HCT116 (cell line): ENCODE measurements at regions not wholly inside any gene's neighbourhood (a gene's known extent, or its start where the extent isn't known, plus 50 kb on each side); places are given as distances from the start of the nearest gene placed in this dataset.

Experiments
- ATAC-seq: fragments of 200-7000 bp; cut with Tn5 transposase; 2 replicates; pipeline ENCODE4 v1.9.1; 2020; ENCODE audit warnings: mild to moderate bottlenecking, moderate library complexity
- BruUV-seq: library from RNA; stranded (reverse); fragments of 400-500 nt; replicated peaks from 2 replicates; lab custom pipeline; 2021; lab: Mats Ljungman, UMichigan
- CTCF ChIA-PET: fragments of 300-600 bp; sonication (Branson Sonifier 250); formaldehyde crosslinking; loops from one replicate; lab custom pipeline; 2021; ENCODE audit warnings: antibody characterized with exemption; lab: Charles Lee
- POLR2A ChIA-PET: fragments of 300-600, 350-600 bp; sonication (Branson Sonifier 250); formaldehyde crosslinking; loops from one replicate; lab custom pipeline; 2021; ENCODE audit warnings: antibody characterized with exemption; lab: Charles Lee
- RAD21 ChIA-PET, 2 experiments: fragments of 300-600 bp; sonication (Branson Sonifier 250); formaldehyde crosslinking; loops; one replicate each; lab custom pipeline; 2023; ENCODE audit warnings: low total read pairs in 2 of 2; ENCODE audit not compliant: uncharacterized antibody in 2 of 2, unreplicated experiment in 2 of 2, low non-redundant PET in 1 of 2; lab: Charles Lee
- DNase-seq: peaks from one replicate; pipeline ENCODE4 v3.0.0-alpha.2; 2010; ENCODE audit warnings: low read depth, low spot score
- H2AFZ ChIP-seq: fragments of 200-600 bp; shearing (Covaris generic), sonication (generic); 2 replicates; pipeline ENCODE4 v1.6.1; 2017; ENCODE audit warnings: low read depth, mixed run types, mixed read lengths, antibody characterized with exemption, low read length; ENCODE audit not compliant: poor library complexity, severe bottlenecking
- H3K27ac ChIP-seq: 2 replicates; pipeline ENCODE4 v1.5.1; 2012; ENCODE audit warnings: low read depth, low read length
- H3K27me3 ChIP-seq: fragments of 200-600 bp; sonication (generic); 2 replicates; pipeline ENCODE4 v1.6.1; 2016; ENCODE audit warnings: mixed run types, low read length, mixed read lengths; ENCODE audit not compliant: insufficient read depth
- H3K36me3 ChIP-seq, 2 experiments: fragments of 200-500 bp in 1 of 2; fragments of 200-600 bp in 1 of 2; sonication (Bioruptor generic) in 1 of 2; sonication (generic) in 1 of 2; 2 replicates each; pipeline versions ENCODE4 v1.5.1 to v1.6.1; 2014 to 2016; ENCODE audit warnings: low read length in 2 of 2, inconsistent platforms in 1 of 2, mixed read lengths in 1 of 2, mixed run types in 1 of 2; ENCODE audit not compliant: insufficient read depth in 2 of 2, control insufficient read depth in 1 of 2
- H3K4me1 ChIP-seq, 2 experiments: fragments of 200-600 bp in 1 of 2; sonication (generic) in 1 of 2; 2 replicates each; pipeline versions ENCODE4 v1.5.1 to v1.6.1; 2012 to 2017; ENCODE audit warnings: low read length in 2 of 2, inconsistent platforms in 1 of 2, mild to moderate bottlenecking in 1 of 2, mixed read lengths in 1 of 2, mixed run types in 1 of 2, moderate library complexity in 1 of 2; ENCODE audit not compliant: insufficient read depth in 2 of 2, control insufficient read depth in 1 of 2
- H3K4me2 ChIP-seq: fragments of 200-600 bp; sonication (generic); 2 replicates; pipeline ENCODE4 v1.6.1; 2017; ENCODE audit warnings: mixed run types, low read length, mixed read lengths
- H3K4me3 ChIP-seq, 2 experiments: fragments of 200-600 bp in 1 of 2; sonication (generic) in 1 of 2; replicated peaks in 1 of 2; 2 replicates each; pipeline ENCODE4 v1.5.1; 2011 to 2016; ENCODE audit warnings: low read length in 2 of 2, control low read depth in 1 of 2, low read depth in 1 of 2, mild to moderate bottlenecking in 1 of 2, mixed read lengths in 1 of 2, mixed run types in 1 of 2
- H3K79me2 ChIP-seq: fragments of 200-600 bp; sonication (generic); 2 replicates; pipeline ENCODE4 v1.6.1; 2017; ENCODE audit warnings: mild to moderate bottlenecking, mixed run types, low read length, moderate library complexity, mixed read lengths; ENCODE audit not compliant: insufficient read depth
- H3K9ac ChIP-seq: fragments of 200-600 bp; sonication (generic); 2 replicates; pipeline ENCODE4 v1.6.1; 2016; ENCODE audit warnings: low read length, mixed read lengths
- H3K9me2 ChIP-seq: fragments of 200-600 bp; sonication (generic), shearing (Covaris generic); 2 replicates; pipeline ENCODE4 v1.6.1; 2017; ENCODE audit warnings: mixed run types, mild to moderate bottlenecking, moderate library complexity; ENCODE audit not compliant: insufficient read depth
- H3K9me3 ChIP-seq, 2 experiments: fragments of 200-500 bp in 1 of 2; fragments of 200-600 bp in 1 of 2; sonication (Bioruptor generic) in 1 of 2; sonication (generic) in 1 of 2; 2 replicates each; pipeline ENCODE4 v1.6.1; 2014 to 2017; ENCODE audit warnings: low read length in 2 of 2, mixed read lengths in 2 of 2, inconsistent platforms in 1 of 2, low read depth in 1 of 2, mild to moderate bottlenecking in 1 of 2, mixed run types in 1 of 2, moderate library complexity in 1 of 2; ENCODE audit not compliant: control insufficient read depth in 1 of 2, insufficient read depth in 1 of 2
- H4K20me1 ChIP-seq: fragments of 200-600 bp; sonication (generic), shearing (Covaris generic); 2 replicates; pipeline ENCODE4 v1.6.1; 2017; ENCODE audit warnings: mixed run types, mild to moderate bottlenecking, moderate library complexity; ENCODE audit not compliant: insufficient read depth
- CEBPB ChIP-seq: IDR thresholded peaks from 2 replicates; pipeline ENCODE4 v1.6.1; 2012; ENCODE audit warnings: low read depth
- EGR1 ChIP-seq: IDR thresholded peaks from 2 replicates; pipeline ENCODE4 v1.6.1; 2012; ENCODE audit warnings: low read depth
- ELF1 ChIP-seq: IDR thresholded peaks from 2 replicates; pipeline ENCODE4 v1.6.1; 2012; ENCODE audit warnings: low read depth, borderline replicate concordance
- EZH2 ChIP-seq: fragments of 200-600 bp; sonication (generic); IDR thresholded peaks from 2 replicates; pipeline ENCODE4 v1.6.1; 2017; ENCODE audit warnings: antibody characterized with exemption, mixed run types
- EZH2phosphoT487 ChIP-seq: fragments of 200-600 bp; IDR thresholded peaks from 2 replicates; pipeline ENCODE4 v1.6.1; 2018; ENCODE audit warnings: antibody characterized with exemption, borderline replicate concordance
- FOSL1 ChIP-seq: IDR thresholded peaks from 2 replicates; pipeline ENCODE4 v1.6.1; 2012; ENCODE audit warnings: low read depth
- JUND ChIP-seq: IDR thresholded peaks from 2 replicates; pipeline ENCODE4 v1.6.1; 2012
- POLR2AphosphoS5 ChIP-seq: IDR thresholded peaks from 2 replicates; pipeline ENCODE4 v1.6.1; 2011; ENCODE audit warnings: mild to moderate bottlenecking, low read depth, low read length, moderate library complexity
- RAD21 ChIP-seq: IDR thresholded peaks from 2 replicates; pipeline ENCODE4 v1.6.1; 2012; ENCODE audit warnings: low read depth, mild to moderate bottlenecking
- REST ChIP-seq: IDR thresholded peaks from 2 replicates; pipeline ENCODE4 v1.6.1; 2012; ENCODE audit warnings: low read depth
- SIN3A ChIP-seq: IDR thresholded peaks from 2 replicates; pipeline ENCODE4 v1.6.1; 2012; ENCODE audit warnings: low read depth
- SP1 ChIP-seq: IDR thresholded peaks from 2 replicates; pipeline ENCODE4 v1.6.1; 2012; ENCODE audit warnings: low read depth
- SRF ChIP-seq: IDR thresholded peaks from 2 replicates; pipeline ENCODE4 v1.6.1; 2012; ENCODE audit warnings: low read depth
- TCF7L2 ChIP-seq: IDR thresholded peaks from 2 replicates; pipeline ENCODE4 v1.7.0; 2011; ENCODE audit warnings: borderline replicate concordance, inconsistent platforms; ENCODE audit not compliant: insufficient read depth, insufficient read length; ENCODE audit errors: extremely low read depth
- ZBTB33 ChIP-seq: IDR thresholded peaks from 2 replicates; pipeline ENCODE4 v1.6.1; 2011; ENCODE audit warnings: mild to moderate bottlenecking, low read length, moderate library complexity; ENCODE audit not compliant: insufficient replicate concordance; ENCODE audit errors: extremely low read depth
- intact Hi-C: fragments of 100-400 bp; cut with micrococcal nuclease; formaldehyde crosslinking; loops from 2 replicates; pipeline ENCODE4 v1.10.0; 2022
- TF ChIP-seq, protein P1 (sequence below): IDR thresholded peaks from 2 replicates; pipeline ENCODE4 v1.6.1; 2012

DNA sequence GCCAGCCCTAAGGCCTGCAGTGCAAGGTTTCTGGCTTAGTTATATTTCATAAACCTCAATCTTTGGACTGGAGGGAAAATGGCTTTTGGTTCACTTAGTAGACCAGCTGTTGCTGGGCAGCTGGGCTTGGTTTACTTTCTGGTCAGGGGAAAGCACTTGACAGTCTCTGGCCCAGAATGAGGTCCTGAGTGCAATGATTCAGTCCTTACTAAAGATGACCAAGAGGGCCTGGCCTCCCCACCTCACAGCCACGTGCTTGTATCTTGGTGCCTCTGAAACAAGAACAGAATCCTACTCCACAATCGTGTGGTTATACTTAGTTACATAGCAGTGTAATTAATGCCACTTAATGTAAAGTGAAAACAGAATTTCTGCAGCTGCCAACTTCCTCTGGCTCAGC, 325.5 kb upstream of the MEIS1 start:
- Histone ChIP-seq H3K4me3 (no peak overlapping the region), H3K4me2 (no peak overlapping the region), H3K4me1 (no peaks in the 10 kb centered on the region), H3K36me3 (no peaks in the 10 kb centered on the region), H3K27ac (no peak overlapping the region), H3K79me2 (no peaks in the 10 kb centered on the region), H3K9me3 (no peaks in the 10 kb centered on the region)
- DNase-seq, result no peak
- intact Hi-C loops, result no loop called here
- no TSS peak for BruUV-seq
- POLR2A ChIA-PET, result no interaction called here
- TF ChIP-seq ELF1, result no peak
- TF ChIP-seq CEBPB, result no peak
- TF ChIP-seq, protein P1, sequence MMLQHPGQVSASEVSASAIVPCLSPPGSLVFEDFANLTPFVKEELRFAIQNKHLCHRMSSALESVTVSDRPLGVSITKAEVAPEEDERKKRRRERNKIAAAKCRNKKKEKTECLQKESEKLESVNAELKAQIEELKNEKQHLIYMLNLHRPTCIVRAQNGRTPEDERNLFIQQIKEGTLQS, result no peak
- TF ChIP-seq FOSL1, result no peak
- TF ChIP-seq POLR2AphosphoS5, result no peak
- no peak for TF ChIP-seq EZH2phosphoT487
- TF ChIP-seq EZH2, result no peak
- TF ChIP-seq RAD21, result no peak
- no peak for TF ChIP-seq REST
- TF ChIP-seq TCF7L2, result no peak
- TF ChIP-seq SIN3A, result no peak
- no peak for TF ChIP-seq EGR1
- TF ChIP-seq SRF, result no peak
- TF ChIP-seq JUND, result no peak
- no peak for TF ChIP-seq ZBTB33
- TF ChIP-seq SP1, result no peak
- TF ChIP-seq, all 23 proteins: peak for 0
- ChIA-PET RAD21 (no interaction called here), CTCF (no interaction called here)
- Histone ChIP-seq H4K20me1 (no peaks in the 10 kb centered on the region), H3K9me2 (no peaks in the 10 kb centered on the region), H3K27me3 (peaks cover 6% of the 10 kb centered on the region; the same call in 1 of the 2 replicates), H3K9ac (no peak overlapping the region), H2AFZ (no peak overlapping the region)
- ATAC-seq, result no peak
